Mesothelial cell of epicardium (in vitro differentiated cells): ENCODE measurements at regions not wholly inside any gene's neighbourhood (a gene's known extent, or its start where the extent isn't known, plus 50 kb on each side); places are given as distances from the start of the nearest gene placed in this dataset.
"Not testable (repeated sequence)": the region's sequence is repeated elsewhere in the genome, so short reads cannot be mapped to it uniquely, and the experiment has no call there.

ENCODE experiments used
- DNase-seq, 2 experiments: peaks; one replicate each; pipeline ENCODE4 v3.0.0; 2021; ENCODE audit warnings: low spot score in 2 of 2; ENCODE audit not compliant: unreplicated experiment in 2 of 2
- H3K27ac Mint-ChIP-seq: 2 replicates; pipeline ENCODE4 v1.8.0; 2021; ENCODE audit warnings: mixed read lengths
- H3K27me3 Mint-ChIP-seq: 2 replicates; pipeline ENCODE4 v1.8.0; 2021; ENCODE audit warnings: low read depth, mixed read lengths
- H3K36me3 Mint-ChIP-seq: 2 replicates; pipeline ENCODE4 v1.8.0; 2021; ENCODE audit warnings: mixed read lengths
- H3K4me1 Mint-ChIP-seq: 2 replicates; pipeline ENCODE4 v1.8.0; 2021; ENCODE audit warnings: mixed read lengths
- H3K4me3 Mint-ChIP-seq: 2 replicates; pipeline ENCODE4 v1.8.0; 2021; ENCODE audit warnings: mild to moderate bottlenecking, moderate library complexity, mixed read lengths
- H3K9me3 Mint-ChIP-seq: 2 replicates; pipeline ENCODE4 v1.8.0; 2021; ENCODE audit warnings: mixed read lengths
- CTCF ChIP-seq: fragments of 200-600 bp; sonication (generic); IDR thresholded peaks from one replicate; pipeline ENCODE4 v1.5.0; 2021; ENCODE audit warnings: antibody characterized with exemption; ENCODE audit not compliant: unreplicated experiment

GRCh38 chr15:46961795-46962194, 755.5 kb upstream of the SEMA6D start:
- Mint-ChIP-seq H3K36me3 (peaks cover 1% of the 10 kb centered on the region), H3K4me1 (peaks cover 25% of the 10 kb centered on the region), H3K27ac (peak overlapping the region; percentile 80), H3K9me3 (peaks cover 21% of the 10 kb centered on the region), H3K27me3 (no peaks in the 10 kb centered on the region), H3K4me3 (no peak overlapping the region)
- DNase-seq = no peak
- TF ChIP-seq CTCF = no peak

GRCh38 chr15:46988055-46988454, 729.2 kb upstream of the SEMA6D start:
- not testable (repeated sequence) for H3K27ac Mint-ChIP-seq, DNase-seq, H3K36me3 Mint-ChIP-seq, H3K4me1 Mint-ChIP-seq, H3K4me3 Mint-ChIP-seq, H3K27me3 Mint-ChIP-seq
- H3K9me3 Mint-ChIP-seq = peaks cover 52% of the 10 kb centered on the region

- no peak overlapping the region for H3K4me3 Mint-ChIP-seq
- no peak for DNase-seq
- H3K27ac Mint-ChIP-seq = no peak overlapping the region
- TF ChIP-seq CTCF = no peak
- H3K4me1 Mint-ChIP-seq = no peaks in the 10 kb centered on the region
- no peaks in the 10 kb centered on the region for H3K36me3 Mint-ChIP-seq
- H3K27me3 Mint-ChIP-seq = no peaks in the 10 kb centered on the region
- peaks cover 59% of the 10 kb centered on the region for H3K9me3 Mint-ChIP-seq
These were observed 720.9 kb upstream of the SEMA6D start for GRCh38 chr15:46996359-46996758.

GRCh38 chr15:46997501-46997900, 719.8 kb upstream of the SEMA6D start:
- DNase-seq = no peak
- Mint-ChIP-seq H3K36me3 (no peaks in the 10 kb centered on the region), H3K4me1 (no peaks in the 10 kb centered on the region), H3K9me3 (peaks cover 49% of the 10 kb centered on the region), H3K27me3 (no peaks in the 10 kb centered on the region), H3K27ac (peak overlapping the region; percentile 10), H3K4me3 (no peak overlapping the region)
- TF ChIP-seq CTCF = no peak

- no peak overlapping the region for H3K27ac Mint-ChIP-seq
- no peak overlapping the region for H3K4me3 Mint-ChIP-seq
- peaks cover 12% of the 10 kb centered on the region for H3K36me3 Mint-ChIP-seq
- H3K27me3 Mint-ChIP-seq = no peaks in the 10 kb centered on the region
- no peak for DNase-seq
- H3K9me3 Mint-ChIP-seq = peaks cover 45% of the 10 kb centered on the region
- H3K4me1 Mint-ChIP-seq = no peaks in the 10 kb centered on the region
- no peak for TF ChIP-seq CTCF
These were observed 713.7 kb upstream of the SEMA6D start for GRCh38 chr15:47003568-47003967.

- H3K36me3 Mint-ChIP-seq = no peaks in the 10 kb centered on the region
- no peak for DNase-seq
- H3K4me1 Mint-ChIP-seq = no peaks in the 10 kb centered on the region
- no peaks in the 10 kb centered on the region for H3K27me3 Mint-ChIP-seq
- peaks cover 15% of the 10 kb centered on the region for H3K9me3 Mint-ChIP-seq
- no peak overlapping the region for H3K4me3 Mint-ChIP-seq
- no peak for TF ChIP-seq CTCF
- no peak overlapping the region for H3K27ac Mint-ChIP-seq
These were observed 703.9 kb upstream of the SEMA6D start for GRCh38 chr15:47013446-47013845.
